MCF 10A (cell line): ENCODE measurements at regions not wholly inside any gene's neighbourhood (a gene's known extent, or its start where the extent isn't known, plus 50 kb on each side); places are given as distances from the start of the nearest gene placed in this dataset.
A peak's percentile ranks its signal among the peaks of the same experiment; 100 is the strongest.

ENCODE experiments used
- BruUV-seq: library from RNA; stranded (reverse); fragments of 400-500 nt; replicated peaks from 2 replicates; lab custom pipeline; 2021; lab: Mats Ljungman, UMichigan
- CTCF ChIA-PET: fragments of 300-600 bp; sonication (Branson Sonifier 250); formaldehyde crosslinking; extraction: SDS; loops from one replicate; lab custom pipeline; 2021; ENCODE audit warnings: antibody characterized with exemption, inconsistent platforms; lab: Yijun Ruan, JAX
- POLR2A ChIA-PET: fragments of 300-600, 350-650 bp; sonication (Branson Sonifier 250); formaldehyde crosslinking; extraction: SDS; loops from one replicate; lab custom pipeline; 2020; ENCODE audit warnings: antibody characterized with exemption, inconsistent platforms; lab: Yijun Ruan, JAX
- DNase-seq: peaks from one replicate; pipeline ENCODE4 v3.0.0-alpha.2; 2018; ENCODE audit not compliant: unreplicated experiment
- H3K27ac Mint-ChIP-seq: one replicate; pipeline ENCODE4 v1.8.0; 2022; ENCODE audit warnings: mild to moderate bottlenecking, low read depth, mixed read lengths; ENCODE audit not compliant: unreplicated experiment
- H3K27me3 Mint-ChIP-seq: one replicate; pipeline ENCODE4 v1.8.0; 2022; ENCODE audit warnings: mixed read lengths; ENCODE audit not compliant: insufficient read depth, unreplicated experiment
- H3K36me3 Mint-ChIP-seq: one replicate; pipeline ENCODE4 v1.8.0; 2022; ENCODE audit warnings: mild to moderate bottlenecking, moderate library complexity, mixed read lengths; ENCODE audit not compliant: insufficient read depth, unreplicated experiment
- H3K4me1 Mint-ChIP-seq: one replicate; pipeline ENCODE4 v1.8.0; 2022; ENCODE audit warnings: mixed read lengths; ENCODE audit not compliant: insufficient read depth, unreplicated experiment
- H3K4me3 Mint-ChIP-seq: one replicate; pipeline ENCODE4 v1.8.0; 2022; ENCODE audit warnings: mild to moderate bottlenecking, moderate library complexity, mixed read lengths; ENCODE audit not compliant: unreplicated experiment
- H3K9me3 Mint-ChIP-seq: one replicate; pipeline ENCODE4 v1.8.0; 2022; ENCODE audit warnings: mixed read lengths; ENCODE audit not compliant: unreplicated experiment
- CTCF ChIP-seq: fragments of 200-600 bp; IDR thresholded peaks from one replicate; pipeline ENCODE4 v1.8.0; 2022; ENCODE audit warnings: antibody characterized with exemption, mild to moderate bottlenecking; ENCODE audit not compliant: unreplicated experiment
- intact Hi-C: fragments of 100-400 bp; cut with micrococcal nuclease; formaldehyde crosslinking; loops from 2 replicates; pipeline ENCODE4 v1.14.1; 2022

DNA sequence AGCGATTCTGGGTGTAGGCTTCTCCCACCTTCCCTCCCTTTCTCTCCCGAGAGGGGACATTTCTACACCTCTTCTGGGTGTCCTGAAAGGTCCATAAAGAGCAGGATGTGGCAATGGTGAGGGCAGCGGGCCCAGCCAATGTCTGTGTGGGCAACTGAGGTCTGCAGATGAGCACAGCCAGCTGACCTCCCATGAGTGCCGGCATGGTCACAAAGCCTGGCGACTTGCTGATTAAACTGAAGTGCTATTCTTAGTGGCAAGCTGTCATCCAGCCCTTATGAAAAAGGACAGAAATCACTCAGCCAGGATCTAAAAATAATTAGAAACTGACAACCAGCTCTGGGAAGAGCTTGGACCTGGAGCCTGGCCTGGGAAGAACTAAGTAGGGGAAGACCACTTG, 124.3 kb upstream of the RGMA start:
- Mint-ChIP-seq H3K4me3 (no peak overlapping the region), H3K36me3 (no peaks in the 10 kb centered on the region), H3K9me3 (no peaks in the 10 kb centered on the region), H3K4me1 (peaks cover 15% of the 10 kb centered on the region), H3K27me3 (no peaks in the 10 kb centered on the region), H3K27ac (no peak overlapping the region)
- no TSS peak for BruUV-seq
- no peak for DNase-seq
- ChIA-PET POLR2A (no interaction called here), CTCF (no interaction called here)
- intact Hi-C loops, result no loop called here
- no peak for TF ChIP-seq CTCF

DNA sequence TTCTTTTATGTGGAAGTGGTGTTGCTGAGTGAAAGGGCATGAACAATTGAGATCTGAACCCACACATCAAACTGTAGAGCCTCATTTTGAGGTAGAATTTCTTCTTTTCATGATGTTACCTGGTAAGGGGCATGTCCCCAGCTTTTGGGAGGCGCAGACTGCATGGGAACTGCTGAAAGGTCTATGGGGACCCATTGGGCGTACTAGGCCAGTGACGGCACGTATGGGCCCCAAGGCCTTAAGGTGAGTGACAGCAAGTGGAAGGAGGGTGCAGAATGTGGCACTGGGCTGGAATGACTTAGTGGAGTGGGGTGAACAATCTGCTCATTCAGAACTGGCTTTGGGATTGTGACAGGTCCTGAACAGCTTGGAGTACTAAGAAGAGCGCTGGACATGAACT, 123.6 kb upstream of the RGMA start:
- Mint-ChIP-seq H3K27me3 (no peaks in the 10 kb centered on the region), H3K9me3 (no peaks in the 10 kb centered on the region), H3K27ac (no peak overlapping the region), H3K4me1 (peaks cover 15% of the 10 kb centered on the region), H3K36me3 (no peaks in the 10 kb centered on the region), H3K4me3 (no peak overlapping the region)
- ChIA-PET POLR2A (no interaction called here), CTCF (no interaction called here)
- no peak for DNase-seq
- BruUV-seq, result no TSS peak
- no peak for TF ChIP-seq CTCF
- intact Hi-C loops, result no loop called here

DNA sequence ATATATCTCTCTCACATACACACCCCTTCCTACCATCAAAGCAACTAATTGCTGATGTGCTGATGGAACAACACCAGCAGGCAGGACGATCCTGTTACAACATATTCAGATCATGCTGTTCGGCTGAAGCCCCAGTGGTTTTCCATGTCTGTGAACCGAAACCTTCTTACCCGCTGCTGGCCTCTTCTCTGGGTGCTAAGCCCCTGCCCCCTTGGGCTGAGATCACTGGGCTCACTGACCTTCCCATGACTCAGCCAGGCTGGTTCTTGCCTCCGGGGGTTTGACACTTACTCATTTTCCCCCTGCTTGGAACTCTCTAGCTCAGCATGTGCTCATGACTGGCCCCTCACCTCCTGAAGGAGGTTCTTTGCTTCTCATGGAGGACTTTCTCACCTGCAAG, 122.0 kb upstream of the RGMA start:
- H3K27ac Mint-ChIP-seq, result no peak overlapping the region
- no peaks in the 10 kb centered on the region for H3K9me3 Mint-ChIP-seq
- CTCF ChIA-PET, result no interaction called here
- BruUV-seq, result no TSS peak
- peak; percentile 97 for DNase-seq
- POLR2A ChIA-PET, result no interaction called here
- TF ChIP-seq CTCF, result no peak
- H3K27me3 Mint-ChIP-seq, result no peaks in the 10 kb centered on the region
- H3K4me1 Mint-ChIP-seq, result peaks cover 15% of the 10 kb centered on the region
- no peak overlapping the region for H3K4me3 Mint-ChIP-seq
- H3K36me3 Mint-ChIP-seq, result no peaks in the 10 kb centered on the region
- intact Hi-C loops, result no loop called here

DNA sequence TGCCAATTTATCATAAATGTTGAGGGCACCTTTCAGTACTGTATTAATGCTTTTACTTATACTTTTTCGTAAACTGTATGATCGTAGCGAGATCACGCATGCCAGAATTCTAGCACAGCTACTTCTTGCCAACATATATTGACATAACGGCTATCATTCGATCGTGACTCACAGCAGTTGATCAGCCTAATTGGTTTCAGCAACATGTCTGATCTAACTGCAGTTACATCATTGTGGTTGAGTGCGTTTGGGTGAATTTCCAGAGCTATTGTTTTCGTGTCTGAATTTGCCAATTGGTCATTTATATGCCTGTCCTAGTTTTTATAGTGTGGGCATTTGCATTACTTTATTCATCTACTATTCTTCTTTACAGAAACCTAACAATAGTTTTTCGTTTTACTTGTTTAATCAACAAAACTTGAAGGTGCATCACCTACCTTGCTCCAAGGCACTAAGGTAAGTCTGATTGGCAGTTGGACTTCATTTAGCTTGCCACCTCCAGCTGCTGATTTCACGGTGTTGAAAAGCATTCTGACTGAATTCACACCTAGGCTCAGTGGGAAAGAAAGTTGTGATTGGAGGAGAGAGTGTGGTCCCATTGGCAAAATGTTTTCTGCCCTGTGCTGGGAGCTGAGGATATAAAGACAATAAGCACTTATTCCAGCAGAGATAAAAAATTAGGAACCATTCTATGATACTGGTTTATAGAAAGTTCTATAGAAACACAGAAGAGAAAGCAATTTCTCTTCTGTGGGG, 120.9 kb upstream of the RGMA start:
- no peaks in the 10 kb centered on the region for H3K9me3 Mint-ChIP-seq
- intact Hi-C loops, result no loop called here
- CTCF ChIA-PET, result interaction anchor here (1.1 kb wide), 1 partner anchor 10 kb away, joined by 3 read pairs; no protein-coding TSS in a partner anchor
- peak overlapping the region; percentile 4 for H3K27ac Mint-ChIP-seq
- H3K4me1 Mint-ChIP-seq, result peaks cover 15% of the 10 kb centered on the region
- DNase-seq, result peak; percentile 88
- H3K27me3 Mint-ChIP-seq, result no peaks in the 10 kb centered on the region
- POLR2A ChIA-PET, result interaction anchor here (0.7 to 0.8 kb wide), 2 partner anchors 12 to 36 kb away, joined by 3 to 4 read pairs; no protein-coding TSS in a partner anchor
- H3K4me3 Mint-ChIP-seq, result no peak overlapping the region
- BruUV-seq, result no TSS peak
- TF ChIP-seq CTCF, result no peak
- H3K36me3 Mint-ChIP-seq, result no peaks in the 10 kb centered on the region
